Adrenal gland (tissue), 9 donors: ENCODE measurements at regions not wholly inside any gene's neighbourhood (a gene's known extent, or its start where the extent isn't known, plus 50 kb on each side); places are given as distances from the start of the nearest gene placed in this dataset.
A peak's percentile ranks its signal among the peaks of the same experiment; 100 is the strongest.
"Not testable (repeated sequence)": the region's sequence is repeated elsewhere in the genome, so short reads cannot be mapped to it uniquely, and the experiment has no call there.

Experiments
- DNase-seq, 7 donors: peaks; one replicate each; pipeline ENCODE4 v3.0.0-alpha.2; 2019 to 2020
- H3K27ac ChIP-seq, 5 donors: fragments of 200-600 bp; sonication (generic) in 4 of 5; 1 replicate in 3 of 5; 2 replicates in 2 of 5; pipeline versions ENCODE4 v1.5.1 to v1.8.0; 2016 to 2020; ENCODE audit warnings: mild to moderate bottlenecking in 1 of 5
- H3K27me3 ChIP-seq: fragments of 200-600 bp; 2 replicates; pipeline ENCODE4 v1.8.0; 2021
- H3K36me3 ChIP-seq, 2 donors: fragments of 200-600 bp; replicated peaks in 1 of 2; 1 replicate in 1 of 2; 2 replicates in 1 of 2; pipeline versions ENCODE4 v1.5.1 to v1.8.0; 2018 to 2022
- H3K4me1 ChIP-seq, 2 donors: fragments of 200-600 bp; replicated peaks in 1 of 2; 1 replicate in 1 of 2; 2 replicates in 1 of 2; pipeline versions ENCODE4 v1.5.1 to v1.8.0; 2018 to 2021
- H3K4me3 ChIP-seq, 4 donors: fragments of 200-600 bp; sonication (generic) in 3 of 4; one replicate each; pipeline ENCODE4 v1.5.1; 2016 to 2018
- H3K9me3 ChIP-seq, 3 donors: fragments of 200-600 bp; sonication (generic) in 1 of 3; replicated peaks in 1 of 3; 1 replicate in 2 of 3; 2 replicates in 1 of 3; pipeline versions ENCODE4 v1.5.1 to v1.8.0; 2016 to 2021
- CTCF ChIP-seq, 6 experiments: fragments of 450-650 bp in 4 of 6; fragments of 200-600 bp in 2 of 6; sonication (generic) in 1 of 6; IDR thresholded peaks; 1 replicate in 5 of 6; 2 replicates in 1 of 6; pipeline versions ENCODE4 v1.5.1 to v1.8.0; 2016 to 2021; ENCODE audit warnings: antibody characterized with exemption in 6 of 6, mild to moderate bottlenecking in 2 of 6, moderate library complexity in 1 of 6
- POLR2A ChIP-seq, 2 donors: fragments of 450-650 bp; IDR thresholded peaks; one replicate each; pipeline ENCODE4 v1.6.1; 2017; ENCODE audit warnings: antibody characterized with exemption in 2 of 2, mild to moderate bottlenecking in 2 of 2, moderate library complexity in 1 of 2
- WGBS, 4 donors: extraction: QIAGEN DNeasy Blood & Tissue Kit in 2 of 4; methylation state at CpG; one replicate each; pipeline versions ENCODE4 v1.1.5 to v1.1.7; 2013 to 2017; 5-methylcytosine and 5-hydroxymethylcytosine counted together
- intact Hi-C, 2 donors: fragments of 100-400 bp; cut with DNase I; formaldehyde crosslinking; loops; one replicate each; pipeline versions ENCODE4 v1.14.1 to v1.15.0; 2022 to 2023
- donor health status: healthy with polysubstance abuse.
- donor health status: Bipolar disorder and iron deficiency.
- donor health status: DM: yes; HTN: yes; CAD: no.
- donor health status: DM: no; HTN: no; CAD: no.
- donor health status: DM: no; HTN: no; CAD: no.

GRCh38 chr17:43314611-43315011, 80.8 kb upstream of the RNU2-1 start:
- Histone ChIP-seq H3K4me1 (no peaks in the 10 kb centered on the region), H3K27ac (no peak overlapping the region), H3K27me3 (no peaks in the 10 kb centered on the region), H3K36me3 (no peaks in the 10 kb centered on the region), H3K9me3 (no peaks in the 10 kb centered on the region), H3K4me3 (no peak overlapping the region)
- 77 to 90% (median 86%) methylated on average over 3 of the region's 3 CpGs for WGBS, 4 donors
- TF ChIP-seq CTCF (IDR thresholded peaks at IDR 0.05) (no peak), POLR2A (IDR thresholded peaks at IDR 0.05) (no peak)
- intact Hi-C loops: loop anchor here in 1 of 2 donors (10.0 kb wide), 1 partner anchor 290 kb away; the partner anchor contains the start of genes RND2 and VAT1
- DNase-seq: peak in 2 of 7 donors; percentile 13 to 51

GRCh38 chr17:43312011-43312410, 78.2 kb upstream of the RNU2-1 start:
- Histone ChIP-seq H3K36me3 (no peaks in the 10 kb centered on the region), H3K4me3 (no peak overlapping the region), H3K9me3 (no peaks in the 10 kb centered on the region), H3K4me1 (no peaks in the 10 kb centered on the region), H3K27ac (no peak overlapping the region), H3K27me3 (no peaks in the 10 kb centered on the region)
- intact Hi-C loops: loop anchor here in 1 of 2 donors (10.0 kb wide), 1 partner anchor 287 kb away; the partner anchor contains the start of genes RND2 and VAT1
- 85 to 94% (median 89%) methylated on average over 5 of the region's 5 CpGs for WGBS, 4 donors
- DNase-seq: peak in 2 of 7 donors; percentile 3 to 44
- TF ChIP-seq CTCF (IDR thresholded peaks at IDR 0.05) (no peak), POLR2A (IDR thresholded peaks at IDR 0.05) (no peak)

GRCh38 chr17:43309505-43310332, 75.9 kb upstream of the RNU2-1 start:
- 26 to 34% (median 28%) methylated on average over 12 of the region's 12 CpGs for WGBS, 4 donors
- Histone ChIP-seq H3K9me3 (no peaks in the 10 kb centered on the region), H3K4me1 (no peaks in the 10 kb centered on the region), H3K36me3 (no peaks in the 10 kb centered on the region), H3K27ac (no peak overlapping the region), H3K27me3 (no peaks in the 10 kb centered on the region), H3K4me3 (no peak overlapping the region)
- DNase-seq: peak in 4 of 7 donors; percentile 6 to 45 (median 13)
- TF ChIP-seq CTCF (IDR thresholded peaks at IDR 0.05): no peak
- TF ChIP-seq POLR2A (IDR thresholded peaks at IDR 0.05): no peak
- intact Hi-C loops: loop anchor here in 1 of 2 donors (10.0 kb wide), 1 partner anchor 285 kb away; the partner anchor contains the start of genes RND2 and VAT1

GRCh38 chr17:43308999-43309398, 75.2 kb upstream of the RNU2-1 start:
- intact Hi-C loops: no loop called here
- no peaks in the 10 kb centered on the region for H3K27me3 ChIP-seq
- no peak overlapping the region for H3K27ac ChIP-seq
- H3K36me3 ChIP-seq: no peaks in the 10 kb centered on the region
- WGBS, 4 donors: 76 to 81% (median 80%) methylated on average over 6 of the region's 6 CpGs
- H3K4me1 ChIP-seq: no peaks in the 10 kb centered on the region
- peak in 4 of 7 donors; percentile 1 to 30 (median 8) for DNase-seq
- no peak overlapping the region for H3K4me3 ChIP-seq
- TF ChIP-seq POLR2A (IDR thresholded peaks at IDR 0.05) (no peak), CTCF (IDR thresholded peaks at IDR 0.05) (no peak)
- no peaks in the 10 kb centered on the region for H3K9me3 ChIP-seq

- H3K9me3 ChIP-seq, H3K27me3 ChIP-seq, intact Hi-C loops, H3K27ac ChIP-seq, H3K4me1 ChIP-seq, H3K36me3 ChIP-seq, H3K4me3 ChIP-seq: not testable (repeated sequence)
- 94 to 98% methylated on average over 12 to 14 of the region's 23 CpGs; no CpG with 5 or more reads in 2 of the 4 donors for WGBS, 4 donors
- peak in 1 of 7 donors; percentile 8 for DNase-seq
Measured at GRCh38 chr17:43304792-43305191, 71.0 kb upstream of the RNU2-1 start.

GRCh38 chr17:43303049-43303448, 69.3 kb upstream of the RNU2-1 start:
- WGBS, 4 donors: no CpG with 5 or more reads among the region's 5 CpGs
- intact Hi-C loops, H3K27me3 ChIP-seq: not testable (repeated sequence)

More at GRCh38 chr17:43303049-43303448, 69.3 kb upstream of the RNU2-1 start:
- H3K4me3 ChIP-seq, H3K36me3 ChIP-seq, DNase-seq, H3K4me1 ChIP-seq, H3K9me3 ChIP-seq, H3K27ac ChIP-seq: not testable (repeated sequence)
